Tibial nerve (tissue), 4 donors: ENCODE measurements at regions not wholly inside any gene's neighbourhood (a gene's known extent, or its start where the extent isn't known, plus 50 kb on each side); places are given as distances from the start of the nearest gene placed in this dataset.

Experiments
- EP300 ChIP-seq, 2 donors: sonication (generic); formaldehyde crosslinking; IDR thresholded peaks; one replicate each; pipeline ENCODE4 v1.6.1; 2017; ENCODE audit warnings: antibody characterized with exemption in 2 of 2, mild to moderate bottlenecking in 1 of 2
- POLR2A ChIP-seq, 2 donors: fragments of 450-650 bp; IDR thresholded peaks; one replicate each; pipeline ENCODE4 v1.6.1; 2017; ENCODE audit warnings: antibody characterized with exemption in 2 of 2, mild to moderate bottlenecking in 2 of 2, moderate library complexity in 2 of 2
- TF ChIP-seq, protein P1 (sequence below), 5 experiments: fragments of 200-600 bp in 3 of 5; fragments of 450-650 bp in 2 of 5; sonication (generic) in 3 of 5; IDR thresholded peaks; one replicate each; pipeline ENCODE4 v1.5.1; 2016 to 2019; ENCODE audit warnings: antibody characterized with exemption in 5 of 5, mild to moderate bottlenecking in 3 of 5, moderate library complexity in 2 of 5

- no peak for TF ChIP-seq POLR2A (IDR thresholded peaks at IDR 0.05)
- TF ChIP-seq EP300 (IDR thresholded peaks at IDR 0.05): no peak
- TF ChIP-seq, protein P1, sequence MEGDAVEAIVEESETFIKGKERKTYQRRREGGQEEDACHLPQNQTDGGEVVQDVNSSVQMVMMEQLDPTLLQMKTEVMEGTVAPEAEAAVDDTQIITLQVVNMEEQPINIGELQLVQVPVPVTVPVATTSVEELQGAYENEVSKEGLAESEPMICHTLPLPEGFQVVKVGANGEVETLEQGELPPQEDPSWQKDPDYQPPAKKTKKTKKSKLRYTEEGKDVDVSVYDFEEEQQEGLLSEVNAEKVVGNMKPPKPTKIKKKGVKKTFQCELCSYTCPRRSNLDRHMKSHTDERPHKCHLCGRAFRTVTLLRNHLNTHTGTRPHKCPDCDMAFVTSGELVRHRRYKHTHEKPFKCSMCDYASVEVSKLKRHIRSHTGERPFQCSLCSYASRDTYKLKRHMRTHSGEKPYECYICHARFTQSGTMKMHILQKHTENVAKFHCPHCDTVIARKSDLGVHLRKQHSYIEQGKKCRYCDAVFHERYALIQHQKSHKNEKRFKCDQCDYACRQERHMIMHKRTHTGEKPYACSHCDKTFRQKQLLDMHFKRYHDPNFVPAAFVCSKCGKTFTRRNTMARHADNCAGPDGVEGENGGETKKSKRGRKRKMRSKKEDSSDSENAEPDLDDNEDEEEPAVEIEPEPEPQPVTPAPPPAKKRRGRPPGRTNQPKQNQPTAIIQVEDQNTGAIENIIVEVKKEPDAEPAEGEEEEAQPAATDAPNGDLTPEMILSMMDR (IDR thresholded peaks at IDR 0.05): no peak
Measured at GRCh38 chr9:110112792-110113191, 95.2 kb downstream of the C9orf152 start.
